Progenitor cell of endocrine pancreas (in vitro differentiated cells): ENCODE measurements at regions not wholly inside any gene's neighbourhood (a gene's known extent, or its start where the extent isn't known, plus 50 kb on each side); places are given as distances from the start of the nearest gene placed in this dataset.

Experiments used
- DNase-seq: peaks from one replicate; pipeline ENCODE4 v3.0.0; 2021; ENCODE audit warnings: low spot score; ENCODE audit not compliant: unreplicated experiment
- H3K27ac Mint-ChIP-seq: 2 replicates; pipeline ENCODE4 v1.8.0; 2021; ENCODE audit warnings: mild to moderate bottlenecking, moderate library complexity, mixed read lengths
- H3K27me3 Mint-ChIP-seq: 2 replicates; pipeline ENCODE4 v1.8.0; 2021; ENCODE audit warnings: mixed read lengths
- H3K36me3 Mint-ChIP-seq: 2 replicates; pipeline ENCODE4 v1.8.0; 2022; ENCODE audit warnings: mixed read lengths; ENCODE audit not compliant: insufficient read depth
- H3K4me1 Mint-ChIP-seq: 2 replicates; pipeline ENCODE4 v1.8.0; 2021; ENCODE audit warnings: low read depth, mixed read lengths
- H3K4me3 Mint-ChIP-seq: 2 replicates; pipeline ENCODE4 v1.8.0; 2021; ENCODE audit warnings: low read depth, mild to moderate bottlenecking, moderate library complexity, mixed read lengths
- H3K9me3 Mint-ChIP-seq: 2 replicates; pipeline ENCODE4 v1.8.0; 2021; ENCODE audit warnings: low read depth, mixed read lengths
- TF ChIP-seq, protein P1 (sequence below): fragments of 200-600 bp; sonication (generic); IDR thresholded peaks from one replicate; pipeline ENCODE4 v1.5.0; 2021; ENCODE audit warnings: antibody characterized with exemption, mild to moderate bottlenecking; ENCODE audit not compliant: unreplicated experiment

DNA sequence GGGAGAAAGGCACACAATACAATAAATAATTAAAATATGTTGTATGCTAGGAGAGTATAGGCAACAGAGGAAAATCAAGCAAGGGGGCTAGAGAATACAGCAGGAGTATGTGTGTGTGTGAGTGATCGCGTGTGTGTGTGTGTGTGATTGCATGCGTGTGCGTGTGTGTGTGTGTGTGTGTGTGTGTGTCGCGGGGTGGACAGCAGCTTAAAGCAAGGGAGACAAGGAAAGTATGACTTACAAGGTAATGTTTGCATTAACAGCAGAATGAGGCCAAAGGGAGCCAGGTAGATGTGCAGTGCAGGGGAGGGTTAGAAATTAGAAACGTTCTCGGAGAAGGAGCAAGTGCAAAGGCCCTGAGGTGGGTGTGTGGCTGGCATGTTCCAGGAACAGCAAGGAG, 57.4 kb upstream of the KCNA1 start:
- no peak overlapping the region for H3K27ac Mint-ChIP-seq
- H3K36me3 Mint-ChIP-seq: no peaks in the 10 kb centered on the region
- no peaks in the 10 kb centered on the region for H3K9me3 Mint-ChIP-seq
- DNase-seq: no peak
- no peaks in the 10 kb centered on the region for H3K4me1 Mint-ChIP-seq
- no peak overlapping the region for H3K4me3 Mint-ChIP-seq
- TF ChIP-seq, protein P1, sequence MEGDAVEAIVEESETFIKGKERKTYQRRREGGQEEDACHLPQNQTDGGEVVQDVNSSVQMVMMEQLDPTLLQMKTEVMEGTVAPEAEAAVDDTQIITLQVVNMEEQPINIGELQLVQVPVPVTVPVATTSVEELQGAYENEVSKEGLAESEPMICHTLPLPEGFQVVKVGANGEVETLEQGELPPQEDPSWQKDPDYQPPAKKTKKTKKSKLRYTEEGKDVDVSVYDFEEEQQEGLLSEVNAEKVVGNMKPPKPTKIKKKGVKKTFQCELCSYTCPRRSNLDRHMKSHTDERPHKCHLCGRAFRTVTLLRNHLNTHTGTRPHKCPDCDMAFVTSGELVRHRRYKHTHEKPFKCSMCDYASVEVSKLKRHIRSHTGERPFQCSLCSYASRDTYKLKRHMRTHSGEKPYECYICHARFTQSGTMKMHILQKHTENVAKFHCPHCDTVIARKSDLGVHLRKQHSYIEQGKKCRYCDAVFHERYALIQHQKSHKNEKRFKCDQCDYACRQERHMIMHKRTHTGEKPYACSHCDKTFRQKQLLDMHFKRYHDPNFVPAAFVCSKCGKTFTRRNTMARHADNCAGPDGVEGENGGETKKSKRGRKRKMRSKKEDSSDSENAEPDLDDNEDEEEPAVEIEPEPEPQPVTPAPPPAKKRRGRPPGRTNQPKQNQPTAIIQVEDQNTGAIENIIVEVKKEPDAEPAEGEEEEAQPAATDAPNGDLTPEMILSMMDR: no peak
- peaks cover 38% of the 10 kb centered on the region for H3K27me3 Mint-ChIP-seq

GRCh38 chr12:4852911-4853310, 56.8 kb upstream of the KCNA1 start:
- Mint-ChIP-seq H3K9me3 (no peaks in the 10 kb centered on the region), H3K27ac (no peak overlapping the region), H3K27me3 (peaks cover 44% of the 10 kb centered on the region), H3K4me3 (no peak overlapping the region), H3K36me3 (no peaks in the 10 kb centered on the region), H3K4me1 (peaks cover 2% of the 10 kb centered on the region)
- DNase-seq: no peak
- TF ChIP-seq, protein P1: no peak

DNA sequence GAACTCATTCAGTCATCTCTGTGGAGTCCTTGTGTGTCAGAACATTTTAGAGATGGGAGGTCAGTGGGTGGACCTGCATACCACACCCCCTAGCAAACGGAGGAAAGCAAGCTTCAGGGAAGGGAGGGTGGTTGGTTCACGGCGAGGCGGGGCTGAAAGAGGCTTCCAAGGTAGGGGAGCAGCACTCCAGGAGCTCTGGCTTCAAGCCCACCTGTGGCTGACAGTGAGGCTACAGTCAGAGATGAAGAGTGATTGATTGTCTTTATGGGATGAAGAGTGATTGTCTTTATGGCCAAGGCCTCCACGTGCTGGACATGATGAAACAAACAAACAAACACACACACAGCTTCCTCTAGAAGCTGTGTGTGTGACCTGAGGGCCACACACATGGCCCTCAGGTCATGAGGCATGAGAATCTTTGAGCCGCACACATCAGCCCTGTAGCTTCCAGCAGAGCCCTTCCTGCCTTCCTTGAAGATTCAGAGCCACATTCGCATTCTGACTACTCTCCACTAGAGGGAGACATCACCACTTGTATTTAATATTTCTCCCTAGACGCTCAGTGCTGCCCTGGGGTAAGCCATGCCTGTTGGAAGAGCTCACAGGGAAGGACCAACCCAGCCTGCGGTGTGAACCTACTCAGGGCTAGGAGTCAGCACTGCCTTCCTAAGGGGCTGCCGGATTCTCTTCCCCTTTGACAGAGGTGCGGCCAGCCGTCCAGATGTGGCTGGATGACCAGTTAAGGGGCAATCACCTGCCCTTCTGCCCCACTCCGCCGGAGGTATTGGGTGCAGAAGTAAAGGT, 54.4 kb upstream of the KCNA1 start:
- H3K4me3 Mint-ChIP-seq: no peak overlapping the region
- no peak overlapping the region for H3K27ac Mint-ChIP-seq
- peak; percentile 69 for DNase-seq
- no peaks in the 10 kb centered on the region for H3K36me3 Mint-ChIP-seq
- peaks cover 67% of the 10 kb centered on the region for H3K27me3 Mint-ChIP-seq
- H3K4me1 Mint-ChIP-seq: peaks cover 9% of the 10 kb centered on the region
- TF ChIP-seq, protein P1: peak; percentile 95
- no peaks in the 10 kb centered on the region for H3K9me3 Mint-ChIP-seq

DNA sequence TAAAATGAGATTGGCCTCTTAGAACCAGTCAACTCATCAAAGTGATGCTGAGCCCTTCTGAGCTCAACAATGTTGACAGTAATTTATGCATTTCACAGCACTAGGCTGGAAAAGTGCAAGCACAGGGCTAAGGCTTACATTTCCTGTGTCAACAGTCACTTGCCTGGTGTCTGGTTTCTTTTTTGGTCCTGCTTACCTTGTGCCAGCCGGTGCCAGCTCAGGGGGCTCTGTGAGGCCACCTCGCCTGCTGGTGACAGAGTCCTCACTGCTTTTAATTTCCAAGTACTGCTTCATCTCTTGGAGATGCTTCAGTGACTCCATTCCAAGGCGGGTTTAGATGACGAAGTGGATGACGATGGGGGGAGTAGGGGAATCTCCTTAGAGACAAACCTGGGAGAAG, 53.1 kb upstream of the KCNA1 start:
- Mint-ChIP-seq H3K4me1 (peaks cover 9% of the 10 kb centered on the region), H3K27ac (no peak overlapping the region), H3K4me3 (no peak overlapping the region), H3K27me3 (peaks cover 80% of the 10 kb centered on the region), H3K36me3 (no peaks in the 10 kb centered on the region), H3K9me3 (no peaks in the 10 kb centered on the region)
- no peak for DNase-seq
- TF ChIP-seq, protein P1: no peak

- no peak overlapping the region for H3K27ac Mint-ChIP-seq
- peaks cover 84% of the 10 kb centered on the region for H3K27me3 Mint-ChIP-seq
- H3K36me3 Mint-ChIP-seq: no peaks in the 10 kb centered on the region
- peak; percentile 84 for DNase-seq
- H3K4me1 Mint-ChIP-seq: peaks cover 9% of the 10 kb centered on the region
- no peaks in the 10 kb centered on the region for H3K9me3 Mint-ChIP-seq
- peak overlapping the region; percentile 34 for H3K4me3 Mint-ChIP-seq
- TF ChIP-seq, protein P1: peak; percentile 94
These were observed 52.0 kb upstream of the KCNA1 start for GRCh38 chr12:4857472-4858291.
